GM23338 (cell line): ENCODE measurements at regions not wholly inside any gene's neighbourhood (a gene's known extent, or its start where the extent isn't known, plus 50 kb on each side); places are given as distances from the start of the nearest gene placed in this dataset.

ENCODE experiments used
- CREB1 ChIP-seq: fragments of 250-450 bp; sonication (Bioruptor Pico); IDR thresholded peaks from 2 replicates; pipeline ENCODE4 v1.5.0; 2020; ENCODE audit warnings: low read depth, mild to moderate bottlenecking, moderate library complexity
- CTCF ChIP-seq, 2 experiments: fragments of 200-600 bp in 1 of 2; sonication (generic) in 1 of 2; conservative IDR thresholded peaks; 2 replicates each; pipeline versions ENCODE4 v1.5.1 to v1.6.1; 2016 to 2017; ENCODE audit warnings: antibody characterized with exemption in 2 of 2, low read depth in 2 of 2, mild to moderate bottlenecking in 2 of 2, moderate library complexity in 1 of 2
- ETS1 ChIP-seq: IDR thresholded peaks from 2 replicates; pipeline ENCODE4 v1.6.1; 2016; ENCODE audit warnings: antibody characterized with exemption
- EZH2 ChIP-seq: fragments of 200-600 bp; sonication (generic); IDR thresholded peaks from one replicate; pipeline ENCODE4 v1.8.0; 2017; ENCODE audit warnings: antibody characterized with exemption, mild to moderate bottlenecking, low read depth; ENCODE audit not compliant: unreplicated experiment
- EZH2phosphoT487 ChIP-seq: fragments of 200-600 bp; sonication (generic); IDR thresholded peaks from one replicate; pipeline ENCODE4 v1.8.1; 2018; ENCODE audit warnings: antibody characterized with exemption; ENCODE audit not compliant: unreplicated experiment
- JUNB ChIP-seq: IDR thresholded peaks from one replicate; pipeline ENCODE4 v1.6.1; 2016; ENCODE audit warnings: antibody characterized with exemption; ENCODE audit not compliant: unreplicated experiment
- NANOG ChIP-seq: IDR thresholded peaks from 2 replicates; pipeline ENCODE4 v1.6.1; 2016; ENCODE audit warnings: antibody characterized with exemption, borderline replicate concordance
- POLR2AphosphoS5 ChIP-seq: IDR thresholded peaks from 2 replicates; pipeline ENCODE4 v1.6.1; 2016; ENCODE audit warnings: antibody characterized with exemption, low read depth
- REST ChIP-seq: IDR thresholded peaks from one replicate; pipeline ENCODE4 v1.6.1; 2018; ENCODE audit warnings: antibody characterized with exemption; ENCODE audit not compliant: unreplicated experiment
- STAT1 ChIP-seq: IDR thresholded peaks from one replicate; pipeline ENCODE4 v1.6.1; 2016; ENCODE audit warnings: antibody characterized with exemption; ENCODE audit not compliant: unreplicated experiment
- ZNF331 ChIP-seq: fragments of 250-450 bp; sonication (Bioruptor Pico); IDR thresholded peaks from 2 replicates; pipeline ENCODE4 v1.5.0; 2020; ENCODE audit warnings: low read depth, mild to moderate bottlenecking, moderate library complexity
- ZNF462 ChIP-seq: fragments of 250-450 bp; sonication (Bioruptor Pico); IDR thresholded peaks from 2 replicates; pipeline ENCODE4 v1.5.0; 2020; ENCODE audit warnings: mild to moderate bottlenecking, moderate library complexity

GRCh38 chr11:110777775-110778174 is 65.5 kb upstream of the ARHGAP20 start:
- TF ChIP-seq CTCF (conservative IDR thresholded peaks at IDR 0.05; ENCODE audit: low read depth in 2 of 2) (no peak), JUNB (no peak), ETS1 (no peak), NANOG (no peak), EZH2 (no peak), EZH2phosphoT487 (no peak), POLR2AphosphoS5 (no peak), CREB1 (CRISPR knock-in tag) (no peak), REST (no peak), ZNF331 (CRISPR knock-in tag) (no peak), ZNF462 (CRISPR knock-in tag) (no peak), STAT1 (no peak)
